Keratinocyte (primary cell): ENCODE measurements at regions not wholly inside any gene's neighbourhood (a gene's known extent, or its start where the extent isn't known, plus 50 kb on each side); places are given as distances from the start of the nearest gene placed in this dataset.

Experiments used
- DNase-seq: peaks from one replicate; pipeline ENCODE4 v3.0.0-alpha.2; 2011; ENCODE audit warnings: low read depth, missing footprints, low spot score
- FAIRE-seq: peaks from 2 replicates; lab custom pipeline; 2011; peaks lifted over from hg19 to GRCh38; lab: Jason Lieb, UNC
- H2AFZ ChIP-seq: 2 replicates; pipeline ENCODE4 v1.6.0; 2012; ENCODE audit warnings: low read length, control low read depth, inconsistent platforms; ENCODE audit not compliant: control insufficient read depth
- H3K27ac ChIP-seq: 2 replicates; pipeline ENCODE4 v1.5.1; 2011; ENCODE audit warnings: low read length; ENCODE audit not compliant: control insufficient read depth, insufficient read depth
- H3K27me3 ChIP-seq: 3 replicates; pipeline ENCODE4 v1.6.0; 2011; ENCODE audit warnings: low read length; ENCODE audit not compliant: control insufficient read depth, insufficient read depth; ENCODE audit errors: extremely low read depth
- H3K36me3 ChIP-seq, 2 experiments: 2 replicates in 1 of 2; 3 replicates in 1 of 2; pipeline ENCODE4 v1.5.1; 2011; ENCODE audit warnings: low read length in 2 of 2, mild to moderate bottlenecking in 1 of 2; ENCODE audit not compliant: control insufficient read depth in 2 of 2, insufficient read depth in 2 of 2; ENCODE audit errors: extremely low read depth in 1 of 2
- H3K4me1 ChIP-seq: 3 replicates; pipeline ENCODE4 v1.5.1; 2011; ENCODE audit warnings: low read length; ENCODE audit not compliant: control insufficient read depth, insufficient read depth; ENCODE audit errors: extremely low read depth
- H3K4me2 ChIP-seq: 3 replicates; pipeline ENCODE4 v1.6.0; 2011; ENCODE audit warnings: low read depth, low read length; ENCODE audit not compliant: control insufficient read depth, insufficient read depth; ENCODE audit errors: extremely low read depth
- H3K4me3 ChIP-seq, 3 experiments: fragments of 200-600 bp in 1 of 3; sonication (generic) in 1 of 3; 2 replicates in 2 of 3; 3 replicates in 1 of 3; pipeline ENCODE4 v1.5.1; 2011 to 2016; ENCODE audit warnings: low read length in 3 of 3, mild to moderate bottlenecking in 3 of 3, control low read depth in 2 of 3, inconsistent platforms in 1 of 3, low read depth in 1 of 3, mixed read lengths in 1 of 3, mixed run types in 1 of 3, moderate library complexity in 1 of 3; ENCODE audit not compliant: control insufficient read depth in 2 of 3, insufficient read depth in 2 of 3; ENCODE audit errors: extremely low read depth in 1 of 3
- H3K79me2 ChIP-seq: 2 replicates; pipeline ENCODE4 v1.6.0; 2012; ENCODE audit warnings: low read length; ENCODE audit not compliant: control insufficient read depth, insufficient read depth
- H3K9ac ChIP-seq: 3 replicates; pipeline ENCODE4 v1.6.0; 2011; ENCODE audit warnings: low read length; ENCODE audit not compliant: control insufficient read depth, insufficient read depth; ENCODE audit errors: extremely low read depth
- H3K9me1 ChIP-seq: 3 replicates; pipeline ENCODE4 v1.6.0; 2011; ENCODE audit warnings: low read length; ENCODE audit not compliant: control insufficient read depth, insufficient read depth; ENCODE audit errors: extremely low read depth
- H3K9me3 ChIP-seq: 2 replicates; pipeline ENCODE4 v1.5.1; 2012; ENCODE audit warnings: low read depth, low read length; ENCODE audit not compliant: control insufficient read depth
- H4K20me1 ChIP-seq: 3 replicates; pipeline ENCODE4 v1.6.0; 2011; ENCODE audit warnings: low read length; ENCODE audit not compliant: control insufficient read depth, insufficient read depth; ENCODE audit errors: extremely low read depth
- CTCF ChIP-seq, 3 experiments: IDR thresholded peaks in 1 of 3; conservative IDR thresholded peaks in 1 of 3; optimal IDR thresholded peaks in 1 of 3; 2 replicates in 2 of 3; 3 replicates in 1 of 3; pipeline versions ENCODE3 to v1.5.1; 2011; ENCODE audit warnings: low read length in 3 of 3, mild to moderate bottlenecking in 3 of 3, moderate library complexity in 2 of 3, control low read depth in 1 of 3, inconsistent platforms in 1 of 3; ENCODE audit not compliant: insufficient read depth in 2 of 3; ENCODE audit errors: extremely low read depth in 1 of 3
- EZH2 ChIP-seq: IDR thresholded peaks from one replicate; pipeline ENCODE4 v1.6.1; 2012; ENCODE audit warnings: inconsistent platforms, mild to moderate bottlenecking, low read length, moderate library complexity
- dilution Hi-C: fragments of 300-500 bp; cut with MboI; formaldehyde crosslinking; loops from one replicate; pipeline ENCODE4 v1.7.0; 2020; ENCODE audit warnings: low sequenced_read_pairs; ENCODE audit not compliant: extremely low pct_ligation_motif_present

GRCh38 chr3:68328049-68328448 lies 604.3 kb downstream of the TAFA4 start:
- H2AFZ ChIP-seq = no peak overlapping the region
- FAIRE-seq (no peak), DNase-seq (no peak)
- H3K27me3 ChIP-seq = no peaks in the 10 kb centered on the region
- no peaks in the 10 kb centered on the region for H3K9me3 ChIP-seq
- H3K4me1 ChIP-seq = no peaks in the 10 kb centered on the region
- H3K79me2 ChIP-seq = no peaks in the 10 kb centered on the region
- no peak overlapping the region for H3K4me2 ChIP-seq
- H4K20me1 ChIP-seq = no peaks in the 10 kb centered on the region
- H3K36me3 ChIP-seq = no peaks in the 10 kb centered on the region
- H3K9ac ChIP-seq = no peak overlapping the region
- dilution Hi-C loops = no loop called here
- H3K4me3 ChIP-seq = no peak overlapping the region
- no peak overlapping the region for H3K27ac ChIP-seq
- TF ChIP-seq EZH2 = no peak
- TF ChIP-seq CTCF (optimal IDR thresholded peaks at IDR 0.05 in 1 of 3, IDR thresholded peaks at IDR 0.05 in 1 of 3, conservative IDR thresholded peaks at IDR 0.05 in 1 of 3; ENCODE audit: extremely low read depth in 1 of 3, insufficient read depth in 2 of 3, low read length in 3 of 3) = no peak
- H3K9me1 ChIP-seq = no peaks in the 10 kb centered on the region

DNA sequence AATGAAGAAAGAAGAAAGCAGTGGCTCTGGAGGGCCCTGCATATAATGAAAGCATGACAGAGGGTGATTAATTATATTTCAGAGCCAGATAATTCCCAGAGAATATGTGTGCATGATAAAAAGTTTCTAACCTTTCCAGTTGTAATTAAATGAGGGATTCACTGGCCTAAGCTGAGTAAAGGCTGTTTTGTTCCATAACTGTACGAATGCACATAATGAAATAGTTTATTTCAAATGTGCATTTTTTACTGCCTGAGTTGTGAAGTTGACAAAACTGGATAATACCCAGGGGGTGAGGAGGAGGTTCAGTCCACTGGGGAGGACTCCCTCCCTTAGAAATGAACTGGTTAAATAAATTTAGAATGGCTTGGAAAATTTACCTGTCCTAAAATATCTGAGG lies 616.4 kb downstream of the TAFA4 start:
- no peaks in the 10 kb centered on the region for H3K9me1 ChIP-seq
- dilution Hi-C loops = no loop called here
- no peaks in the 10 kb centered on the region for H3K79me2 ChIP-seq
- H3K4me3 ChIP-seq = no peak overlapping the region
- no peak overlapping the region for H2AFZ ChIP-seq
- no peaks in the 10 kb centered on the region for H3K4me1 ChIP-seq
- H3K36me3 ChIP-seq = no peaks in the 10 kb centered on the region
- H3K4me2 ChIP-seq = no peak overlapping the region
- TF ChIP-seq CTCF (optimal IDR thresholded peaks at IDR 0.05 in 1 of 3, IDR thresholded peaks at IDR 0.05 in 1 of 3, conservative IDR thresholded peaks at IDR 0.05 in 1 of 3; ENCODE audit: extremely low read depth in 1 of 3, insufficient read depth in 2 of 3, low read length in 3 of 3) (no peak), EZH2 (no peak)
- no peak overlapping the region for H3K9ac ChIP-seq
- DNase-seq = no peak
- no peaks in the 10 kb centered on the region for H3K27me3 ChIP-seq
- no peaks in the 10 kb centered on the region for H3K9me3 ChIP-seq
- FAIRE-seq = no peak
- H3K27ac ChIP-seq = no peak overlapping the region
- H4K20me1 ChIP-seq = no peaks in the 10 kb centered on the region
